ENCODE measurements at regions not wholly inside any gene's neighbourhood (a gene's known extent, or its start where the extent isn't known, plus 50 kb on each side); places are given as distances from the start of the nearest gene placed in this dataset.

- no peak for TF ChIP-seq POLR2A (IDR thresholded peaks at IDR 0.05)
- no peak for TF ChIP-seq POLR2AphosphoS5 (IDR thresholded peaks at IDR 0.05)
- no peak for TF ChIP-seq CTCF (IDR thresholded peaks at IDR 0.05)
- no peak for TF ChIP-seq EP300 (IDR thresholded peaks at IDR 0.05)
These were observed 77.7 kb upstream of the PCDH19 start for GRCh38 chrX:100487795-100488194.

Data from gastroesophageal sphincter (tissue), 3 donors.